ENCODE measurements at regions not wholly inside any gene's neighbourhood (a gene's known extent, or its start where the extent isn't known, plus 50 kb on each side); places are given as distances from the start of the nearest gene placed in this dataset.

DNA sequence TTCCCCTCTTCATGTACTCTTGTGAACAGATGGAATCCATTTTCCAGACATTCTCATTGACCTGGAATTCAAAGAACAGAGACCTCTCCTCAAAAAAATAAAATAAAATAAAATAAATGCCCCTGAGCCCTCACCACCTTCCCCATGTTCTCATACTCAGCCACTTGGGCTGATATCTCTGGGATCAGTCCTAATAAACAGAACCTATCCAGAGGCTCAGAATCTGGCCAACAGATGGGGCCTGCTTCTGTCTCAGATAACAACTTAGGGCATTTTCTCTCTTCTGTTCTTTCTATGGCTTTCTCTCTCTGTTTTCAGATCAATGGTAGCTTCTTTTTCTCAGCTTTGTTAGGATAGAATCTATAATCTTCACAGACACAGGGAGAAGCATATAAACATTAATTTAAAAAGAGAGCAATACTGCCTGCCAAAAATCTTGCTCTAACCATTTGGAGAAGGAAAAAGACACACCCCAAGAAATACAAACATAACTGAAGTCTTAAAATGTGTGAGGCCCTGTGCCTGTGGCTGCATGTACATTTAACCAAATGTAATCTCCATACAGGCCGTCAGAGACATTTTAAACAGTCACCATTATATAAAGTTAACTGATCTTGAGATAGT, 907.1 kb downstream of the FAT4 start:
- TF ChIP-seq, protein P1, sequence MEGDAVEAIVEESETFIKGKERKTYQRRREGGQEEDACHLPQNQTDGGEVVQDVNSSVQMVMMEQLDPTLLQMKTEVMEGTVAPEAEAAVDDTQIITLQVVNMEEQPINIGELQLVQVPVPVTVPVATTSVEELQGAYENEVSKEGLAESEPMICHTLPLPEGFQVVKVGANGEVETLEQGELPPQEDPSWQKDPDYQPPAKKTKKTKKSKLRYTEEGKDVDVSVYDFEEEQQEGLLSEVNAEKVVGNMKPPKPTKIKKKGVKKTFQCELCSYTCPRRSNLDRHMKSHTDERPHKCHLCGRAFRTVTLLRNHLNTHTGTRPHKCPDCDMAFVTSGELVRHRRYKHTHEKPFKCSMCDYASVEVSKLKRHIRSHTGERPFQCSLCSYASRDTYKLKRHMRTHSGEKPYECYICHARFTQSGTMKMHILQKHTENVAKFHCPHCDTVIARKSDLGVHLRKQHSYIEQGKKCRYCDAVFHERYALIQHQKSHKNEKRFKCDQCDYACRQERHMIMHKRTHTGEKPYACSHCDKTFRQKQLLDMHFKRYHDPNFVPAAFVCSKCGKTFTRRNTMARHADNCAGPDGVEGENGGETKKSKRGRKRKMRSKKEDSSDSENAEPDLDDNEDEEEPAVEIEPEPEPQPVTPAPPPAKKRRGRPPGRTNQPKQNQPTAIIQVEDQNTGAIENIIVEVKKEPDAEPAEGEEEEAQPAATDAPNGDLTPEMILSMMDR (IDR thresholded peaks at IDR 0.05; ENCODE audit: low read depth, low read length, missing input control), result no peak
- TF ChIP-seq SP1 (IDR thresholded peaks at IDR 0.05), result no peak
